ENCODE measurements at regions not wholly inside any gene's neighbourhood (a gene's known extent, or its start where the extent isn't known, plus 50 kb on each side); places are given as distances from the start of the nearest gene placed in this dataset.

DNA sequence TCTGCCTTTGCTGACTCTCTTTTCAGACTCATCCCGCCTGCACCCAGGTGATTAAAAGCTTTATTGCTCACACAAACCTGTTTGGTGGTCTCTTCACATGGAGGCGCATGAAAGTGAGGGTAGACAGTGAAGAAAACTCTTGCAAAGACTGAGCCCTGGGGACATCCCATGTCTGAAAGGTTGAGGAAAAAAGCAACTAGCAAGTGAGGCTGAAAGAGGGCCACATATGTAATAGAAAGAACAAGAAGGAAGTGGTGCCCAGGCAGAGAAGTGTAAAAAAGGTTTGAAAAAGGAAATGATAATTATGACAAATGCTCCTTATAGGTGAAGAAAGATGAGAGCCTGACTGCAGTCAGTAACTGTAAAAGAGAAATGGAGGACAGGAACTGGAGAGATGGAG lies 115.9 kb upstream of the NEK7 start:
- DNase-seq, result no peak

DNA sequence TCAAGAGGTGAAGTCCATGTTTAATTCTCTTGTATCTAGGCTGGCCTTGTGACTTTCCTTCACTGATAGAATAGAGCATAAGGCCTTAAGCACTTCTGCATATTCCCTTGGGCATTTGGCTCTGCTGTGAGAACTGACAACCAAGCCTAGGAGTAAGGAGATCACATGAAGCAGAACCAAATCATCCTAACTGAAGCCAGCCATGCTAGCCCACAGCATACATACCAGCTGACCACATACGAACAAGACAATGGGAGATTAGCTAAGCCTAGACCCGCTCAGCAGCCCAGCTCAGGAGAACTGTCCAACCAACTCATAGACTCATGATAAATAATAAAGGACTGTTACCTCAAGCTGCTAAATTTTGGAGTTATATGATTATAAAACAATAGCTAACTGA lies 114.6 kb upstream of the NEK7 start:
- DNase-seq, result no peak

GRCh38 chr1:198047913-198048312 lies 108.9 kb upstream of the NEK7 start:
- DNase-seq, result no peak

GRCh38 chr1:198054510-198054909 lies 102.3 kb upstream of the NEK7 start:
- no peak for DNase-seq

GRCh38 chr1:198056255-198056654 lies 100.5 kb upstream of the NEK7 start:
- DNase-seq, result no peak

GRCh38 chr1:198064181-198064580 lies 92.6 kb upstream of the NEK7 start:
- DNase-seq, result no peak

DNA sequence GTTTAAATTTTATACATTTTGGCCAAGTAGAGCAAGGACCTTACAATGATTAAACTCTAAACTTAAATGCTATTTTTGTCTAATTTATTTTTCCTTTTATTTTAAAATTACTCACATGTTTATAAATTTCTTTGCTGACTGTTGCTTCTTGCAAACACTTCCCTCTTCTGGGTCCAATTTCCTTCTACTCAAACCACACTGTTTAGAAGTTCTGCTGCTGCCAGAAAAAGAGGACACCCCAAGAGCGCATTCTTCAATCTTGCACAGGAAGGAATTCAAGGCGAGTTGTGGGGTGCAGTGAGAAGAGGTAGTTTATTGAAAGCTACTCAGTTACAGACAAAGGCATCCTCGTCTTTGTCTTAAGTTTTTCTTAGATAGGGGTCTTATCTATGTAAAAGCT lies 88.5 kb upstream of the NEK7 start:
- DNase-seq, result no peak

GRCh38 chr1:198072177-198072576 lies 84.6 kb upstream of the NEK7 start:
- DNase-seq, result no peak

GRCh38 chr1:198075296-198075695 lies 81.5 kb upstream of the NEK7 start:
- no peak for DNase-seq

DNA sequence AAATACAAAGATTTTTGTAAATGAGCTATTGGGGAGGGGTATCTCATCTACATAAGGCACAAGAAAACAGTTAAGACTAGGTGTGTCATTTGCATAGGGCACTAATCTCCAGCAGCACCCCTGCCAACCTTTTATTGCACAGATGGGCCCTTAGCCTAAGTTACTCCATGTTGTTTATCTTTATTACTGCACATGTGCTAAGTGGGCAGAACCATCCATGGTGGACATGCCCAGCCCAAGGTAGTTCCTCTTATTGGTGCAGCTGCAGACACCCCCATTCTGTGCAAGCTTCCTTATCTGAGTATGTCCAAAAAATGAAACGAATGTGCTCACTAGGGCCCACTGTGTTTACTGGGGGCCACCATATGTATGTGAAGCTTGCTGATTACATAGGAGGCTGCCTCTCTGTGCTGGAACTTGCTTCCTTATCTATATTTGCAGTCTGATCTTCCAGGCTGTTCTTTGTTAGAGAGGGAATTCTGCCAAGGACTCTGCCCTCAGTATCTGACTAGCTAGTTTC lies 77.3 kb upstream of the NEK7 start:
- DNase-seq, result no peak

GRCh38 chr1:198082576-198082975 lies 74.2 kb upstream of the NEK7 start:
- no peak for DNase-seq

DNA sequence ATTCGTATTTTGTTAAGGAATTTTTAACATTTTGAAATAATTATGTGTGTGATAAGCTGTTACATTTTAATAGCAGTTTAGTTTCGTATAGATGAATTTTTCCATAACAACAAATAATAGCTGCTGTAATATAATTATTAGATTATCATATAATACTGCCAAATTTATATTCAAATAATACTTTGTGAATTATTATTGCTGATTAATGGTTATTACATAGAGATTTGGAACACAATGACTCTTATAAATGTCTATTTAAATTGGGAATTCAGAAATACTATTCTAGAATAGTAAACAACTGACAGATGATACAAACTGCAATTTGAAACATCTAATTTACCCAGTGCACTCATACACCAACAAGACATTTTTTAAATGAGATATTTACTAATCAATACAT lies 73.2 kb upstream of the NEK7 start:
- no peak for DNase-seq

GRCh38 chr1:198084241-198084908 lies 72.4 kb upstream of the NEK7 start:
- no peak for DNase-seq

DNA sequence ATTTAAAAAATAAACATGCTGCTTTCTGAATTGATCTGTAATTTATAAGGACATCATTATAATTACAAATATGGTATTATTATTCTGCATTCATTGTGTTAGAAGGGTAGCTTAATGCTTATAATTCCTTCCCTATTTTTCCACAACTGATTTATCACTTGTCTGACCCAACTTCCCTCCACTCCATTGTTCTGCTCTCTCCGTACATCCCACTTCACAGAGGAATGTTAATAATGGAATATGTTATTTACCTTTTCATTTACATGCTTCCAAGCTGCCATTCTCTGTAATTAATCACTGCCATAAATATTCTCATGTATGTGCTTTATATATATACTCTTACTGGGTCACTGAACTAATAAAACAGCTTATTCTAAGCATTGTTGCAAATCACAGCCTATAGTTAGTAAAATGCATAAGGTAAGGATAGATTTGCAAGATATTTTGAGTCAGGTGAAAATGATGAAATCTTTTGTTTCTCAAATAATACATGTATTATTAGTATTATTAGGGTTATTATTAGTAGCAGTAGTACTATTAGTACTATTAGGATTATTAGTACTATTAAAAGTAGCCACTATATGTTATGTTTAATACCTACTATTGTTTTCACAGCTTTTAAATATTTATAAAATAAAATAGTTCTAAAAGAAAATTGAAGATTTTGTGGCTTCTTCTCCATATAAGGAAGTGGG lies 70.6 kb upstream of the NEK7 start:
- no peak for DNase-seq

DNA sequence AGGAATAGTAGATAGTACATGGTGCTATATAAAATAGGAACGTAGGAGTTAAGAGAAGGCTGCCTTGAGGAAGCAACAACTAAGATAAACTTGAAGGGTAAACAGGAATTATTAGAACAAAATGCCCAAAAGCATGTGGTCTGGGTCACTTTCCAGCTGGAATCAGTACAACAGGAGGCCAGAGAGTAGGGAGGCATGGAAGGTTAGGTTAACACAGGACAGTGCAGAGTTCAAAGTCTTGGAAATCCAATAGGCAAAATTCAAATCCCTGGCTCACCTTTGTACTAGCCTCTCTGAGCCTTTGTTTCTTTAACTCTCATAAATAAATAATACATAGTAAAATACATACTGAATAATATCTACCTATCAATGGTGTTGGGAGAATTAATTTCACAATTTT lies 69.0 kb upstream of the NEK7 start:
- DNase-seq, result no peak

DNA sequence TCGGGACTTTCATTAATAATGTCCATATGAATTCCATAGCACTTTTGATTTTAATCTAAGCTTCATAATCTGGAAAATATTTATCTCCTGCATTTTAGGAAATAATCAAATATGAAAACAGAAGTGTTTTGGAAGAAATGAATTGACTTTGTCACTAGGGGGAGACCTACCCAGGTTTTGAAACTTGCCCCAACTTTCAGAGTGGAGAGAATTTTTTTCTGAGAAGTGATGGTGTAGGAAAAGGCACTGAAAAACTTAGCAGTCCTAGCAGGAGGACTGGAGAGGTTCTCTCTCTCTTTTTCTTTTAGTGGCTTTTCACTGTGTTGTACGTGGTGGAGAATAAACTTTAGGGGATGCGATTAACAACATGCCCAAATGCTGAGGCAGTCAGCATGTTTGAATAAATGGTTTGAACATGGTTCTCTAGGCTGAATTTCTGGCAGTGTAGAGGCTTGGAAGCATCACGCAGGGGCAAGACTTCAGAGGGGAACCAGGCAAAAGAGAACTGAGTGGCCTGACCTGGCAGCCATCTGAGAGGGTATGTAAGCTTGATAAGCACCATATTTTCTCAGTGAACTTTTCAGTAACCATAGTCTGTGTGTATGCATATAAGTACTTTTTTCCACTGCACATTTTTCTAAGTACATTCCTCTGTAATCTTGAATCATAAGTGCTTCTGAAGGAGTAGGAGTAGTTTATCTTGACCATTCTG lies 68.3 kb upstream of the NEK7 start:
- DNase-seq, result no peak

- no peak for DNase-seq
Observed at GRCh38 chr1:198096390-198096789, 60.4 kb upstream of the NEK7 start.

- DNase-seq, result no peak
Observed at GRCh38 chr1:198099755-198100154, 57.0 kb upstream of the NEK7 start.

GRCh38 chr1:198101716-198102453 lies 54.9 kb upstream of the NEK7 start:
- no peak for DNase-seq

DNA sequence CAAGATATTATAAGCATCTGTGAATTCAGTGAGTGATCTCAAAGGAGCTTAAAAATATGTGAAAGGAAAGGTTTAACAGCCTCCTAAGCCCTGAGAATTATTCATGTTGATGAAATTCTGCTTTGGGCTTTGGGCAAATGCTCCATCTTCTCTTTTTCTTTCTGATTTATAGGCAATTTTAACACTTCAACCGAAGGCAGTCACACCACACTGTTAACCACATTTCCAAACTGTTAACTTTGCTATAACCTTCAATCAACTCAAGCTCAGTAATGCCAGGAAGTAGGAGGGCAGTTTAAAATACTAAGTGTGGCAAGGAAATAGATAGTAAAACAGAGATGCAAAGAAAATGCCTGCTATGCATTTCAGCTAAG lies 54.4 kb upstream of the NEK7 start:
- DNase-seq, result no peak

DNA sequence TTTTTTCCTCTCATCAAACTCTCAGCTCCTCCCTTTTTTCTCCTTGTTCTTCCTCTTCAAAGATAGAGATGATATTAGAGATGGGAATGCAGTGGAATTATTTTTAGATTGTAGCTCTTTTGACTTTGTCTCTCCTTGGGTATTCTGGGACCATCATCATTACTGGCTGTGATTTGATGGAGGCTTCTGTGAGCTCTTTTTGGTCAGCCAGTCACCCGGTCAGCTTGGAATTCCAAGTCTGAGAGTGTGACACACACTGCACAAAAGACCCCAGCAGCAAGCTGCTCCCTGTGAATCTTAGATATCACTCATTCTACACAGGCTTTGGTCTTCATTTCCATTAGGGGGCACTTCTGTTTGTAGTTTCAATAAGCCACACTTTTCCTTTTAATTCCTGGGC lies 51.6 kb upstream of the NEK7 start:
- no peak for DNase-seq

DNA sequence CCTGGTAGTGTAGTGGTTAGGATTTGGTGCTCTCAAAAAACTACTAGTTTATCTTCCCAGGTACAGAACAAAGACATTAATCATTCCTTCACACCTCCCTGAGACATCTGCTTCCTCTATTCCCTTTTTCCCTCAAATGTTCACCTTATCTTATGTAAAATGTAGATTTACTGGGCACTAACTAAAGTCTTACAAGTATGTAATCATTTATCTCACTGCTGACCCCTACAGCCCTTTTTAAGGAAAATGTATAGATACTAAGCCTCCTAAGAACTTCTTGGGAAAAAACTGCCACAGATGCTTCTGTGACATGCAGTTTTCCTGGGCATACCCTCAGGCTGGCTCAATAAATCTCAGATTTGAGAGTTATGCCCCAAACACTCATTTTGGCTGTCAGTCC lies 50.8 kb upstream of the NEK7 start:
- no peak for DNase-seq
